ENCODE measurements at regions not wholly inside any gene's neighbourhood (a gene's known extent, or its start where the extent isn't known, plus 50 kb on each side); places are given as distances from the start of the nearest gene placed in this dataset.

- no peak for TF ChIP-seq CTCF (IDR thresholded peaks at IDR 0.05)
- TF ChIP-seq POLR2A (IDR thresholded peaks at IDR 0.05), result no peak
Measured at GRCh38 chr4:134345244-134345643, 143.7 kb upstream of the PABPC4L start.

Measured in thyroid gland (tissue), 4 donors.